H1 (cell line): ENCODE measurements at regions not wholly inside any gene's neighbourhood (a gene's known extent, or its start where the extent isn't known, plus 50 kb on each side); places are given as distances from the start of the nearest gene placed in this dataset.

Experiments
- CTCF ChIA-PET: fragments of 300-600 bp; sonication (Branson Sonifier 250); formaldehyde crosslinking; loops from one replicate; lab custom pipeline; 2021; ENCODE audit not compliant: partially characterized antibody; lab: Charles Lee
- POLR2A ChIA-PET: fragments of 300-600 bp; sonication (Branson Sonifier 250); formaldehyde crosslinking; loops from one replicate; lab custom pipeline; 2021; ENCODE audit warnings: inconsistent platforms; ENCODE audit not compliant: partially characterized antibody; lab: Charles Lee
- DNase-seq, 2 experiments: peaks; one replicate each; pipeline versions ENCODE4 v3.0.0 to v3.0.0-alpha.2; 2010 to 2022; ENCODE audit warnings: low spot score in 2 of 2, low read depth in 1 of 2, mixed read lengths in 1 of 2
- FAIRE-seq: peaks from 2 replicates; lab custom pipeline; 2011; peaks lifted over from hg19 to GRCh38; lab: Jason Lieb, UNC
- H2AFZ ChIP-seq: 2 replicates; pipeline ENCODE4 v1.8.1; 2012; ENCODE audit warnings: low read length, inconsistent platforms
- H2AK5ac ChIP-seq: 2 replicates; pipeline ENCODE4 v1.6.1; 2013; ENCODE audit warnings: low read depth, low read length
- H2BK120ac ChIP-seq: replicated peaks from 2 replicates; pipeline ENCODE3; 2013; ENCODE audit warnings: low read depth, low read length, inconsistent platforms
- H2BK12ac ChIP-seq: 2 replicates; pipeline ENCODE4 v1.6.1; 2013; ENCODE audit warnings: low read depth, low read length
- H2BK15ac ChIP-seq: 2 replicates; pipeline ENCODE4 v1.6.1; 2013; ENCODE audit warnings: low read length
- H2BK20ac ChIP-seq: 2 replicates; pipeline ENCODE4 v1.6.1; 2013; ENCODE audit warnings: low read length
- H2BK5ac ChIP-seq: 2 replicates; pipeline ENCODE4 v1.6.1; 2013; ENCODE audit warnings: low read depth, low read length
- H3K14ac ChIP-seq: 2 replicates; pipeline ENCODE4 v1.6.1; 2013; ENCODE audit warnings: inconsistent platforms; ENCODE audit not compliant: insufficient read length
- H3K18ac ChIP-seq: 2 replicates; pipeline ENCODE4 v1.6.1; 2013; ENCODE audit warnings: low read length; ENCODE audit errors: extremely low read depth
- H3K23ac ChIP-seq: 2 replicates; pipeline ENCODE4 v1.6.1; 2013; ENCODE audit warnings: inconsistent platforms; ENCODE audit not compliant: insufficient read length
- H3K23me2 ChIP-seq: 2 replicates; pipeline ENCODE4 v1.6.1; 2013; ENCODE audit warnings: low read depth, low read length
- H3K27ac ChIP-seq: 2 replicates; pipeline ENCODE4 v1.6.1; 2011; ENCODE audit warnings: low read depth, low read length, inconsistent platforms
- H3K27me3 ChIP-seq, 4 experiments: replicated peaks in 1 of 4; 1 replicate in 1 of 4; 2 replicates in 3 of 4; pipeline versions ENCODE4 v1.6.1 to v1.8.1; 2011 to 2013; ENCODE audit warnings: low read length in 3 of 4, mild to moderate bottlenecking in 3 of 4, inconsistent platforms in 2 of 4, mixed read lengths in 2 of 4, moderate library complexity in 1 of 4; ENCODE audit not compliant: control insufficient read depth in 3 of 4, insufficient read depth in 3 of 4; ENCODE audit errors: extremely low read depth in 1 of 4
- H3K36me3 ChIP-seq, 4 experiments: 2 replicates each; pipeline versions ENCODE4 v1.6.1 to v1.8.1; 2011 to 2013; ENCODE audit warnings: mild to moderate bottlenecking in 4 of 4, low read length in 3 of 4, moderate library complexity in 2 of 4, control low read depth in 1 of 4, inconsistent platforms in 1 of 4; ENCODE audit not compliant: insufficient read depth in 4 of 4, control insufficient read depth in 2 of 4
- H3K4ac ChIP-seq: replicated peaks from 2 replicates; pipeline ENCODE3; 2013; ENCODE audit warnings: low read length, low read depth, mixed read lengths, inconsistent platforms; ENCODE audit not compliant: insufficient read length
- H3K4me1 ChIP-seq, 4 experiments: replicated peaks in 1 of 4; 1 replicate in 1 of 4; 2 replicates in 3 of 4; pipeline versions ENCODE4 v1.6.1 to v1.8.1; 2011 to 2013; ENCODE audit warnings: low read length in 3 of 4, inconsistent platforms in 2 of 4, mixed read lengths in 1 of 4; ENCODE audit not compliant: insufficient read depth in 4 of 4, control insufficient read depth in 3 of 4
- H3K4me2 ChIP-seq, 2 experiments: 2 replicates each; pipeline versions ENCODE4 v1.6.1 to v1.8.1; 2011 to 2013; ENCODE audit warnings: low read depth in 2 of 2, low read length in 2 of 2, control low read depth in 1 of 2, inconsistent platforms in 1 of 2, mild to moderate bottlenecking in 1 of 2; ENCODE audit not compliant: insufficient read depth in 1 of 2
- H3K4me3 ChIP-seq, 4 experiments: fragments of 200-600, 300-600 bp in 1 of 4; sonication (generic), shearing (Covaris generic), sonication (Bioruptor Twin) in 1 of 4; 2 replicates each; pipeline versions ENCODE4 v1.5.1 to v1.8.1; 2011 to 2016; ENCODE audit warnings: low read length in 4 of 4, low read depth in 3 of 4, control low read depth in 2 of 4, inconsistent platforms in 2 of 4, mild to moderate bottlenecking in 2 of 4, mixed read lengths in 1 of 4, moderate library complexity in 1 of 4; ENCODE audit not compliant: insufficient read depth in 2 of 4; ENCODE audit errors: extremely low read depth in 1 of 4
- H3K56ac ChIP-seq: replicated peaks from 2 replicates; pipeline ENCODE3; 2013; ENCODE audit warnings: low read depth, mild to moderate bottlenecking, mixed read lengths, low read length, inconsistent platforms; ENCODE audit not compliant: insufficient read length
- H3K79me1 ChIP-seq: 2 replicates; pipeline ENCODE4 v1.6.1; 2013; ENCODE audit warnings: low read depth, low read length, control low read depth
- H3K79me2 ChIP-seq, 2 experiments: 2 replicates each; pipeline versions ENCODE4 v1.6.1 to v1.8.1; 2012 to 2013; ENCODE audit warnings: low read length in 2 of 2, mild to moderate bottlenecking in 2 of 2, inconsistent platforms in 1 of 2; ENCODE audit not compliant: insufficient read depth in 2 of 2, control insufficient read depth in 1 of 2
- H3K9ac ChIP-seq, 4 experiments: replicated peaks in 1 of 4; 1 replicate in 1 of 4; 2 replicates in 3 of 4; pipeline versions ENCODE4 v1.6.1 to v1.8.1; 2011 to 2013; ENCODE audit warnings: low read depth in 3 of 4, low read length in 3 of 4, control low read depth in 2 of 4, mild to moderate bottlenecking in 2 of 4, moderate library complexity in 2 of 4, inconsistent platforms in 1 of 4; ENCODE audit errors: extremely low read depth in 1 of 4
- H3K9me3 ChIP-seq, 2 experiments: 2 replicates each; pipeline versions ENCODE4 v1.6.1 to v1.8.1; 2012 to 2013; ENCODE audit warnings: mild to moderate bottlenecking in 2 of 2, moderate library complexity in 2 of 2, control low read depth in 1 of 2, inconsistent platforms in 1 of 2, low read depth in 1 of 2, low read length in 1 of 2, mixed read lengths in 1 of 2; ENCODE audit not compliant: insufficient read depth in 2 of 2
- H4K20me1 ChIP-seq, 2 experiments: replicated peaks in 1 of 2; 2 replicates each; pipeline versions ENCODE3 to v1.8.1; 2011 to 2013; ENCODE audit warnings: inconsistent platforms in 2 of 2, low read length in 2 of 2, mild to moderate bottlenecking in 1 of 2; ENCODE audit not compliant: insufficient read depth in 2 of 2, control insufficient read depth in 1 of 2
- H4K5ac ChIP-seq: 2 replicates; pipeline ENCODE4 v1.6.1; 2013; ENCODE audit warnings: low read length, low read depth, mixed read lengths, inconsistent platforms; ENCODE audit not compliant: insufficient read length
- H4K8ac ChIP-seq: 2 replicates; pipeline ENCODE4 v1.8.0; 2013; ENCODE audit warnings: mild to moderate bottlenecking, moderate library complexity, low read length, inconsistent platforms; ENCODE audit not compliant: insufficient read depth; ENCODE audit errors: extremely low read depth
- H4K91ac ChIP-seq: replicated peaks from 2 replicates; pipeline ENCODE3; 2013; ENCODE audit warnings: low read length, mixed read lengths, inconsistent platforms; ENCODE audit not compliant: insufficient read length
- ATF2 ChIP-seq: IDR thresholded peaks from 2 replicates; pipeline ENCODE4 v1.6.1; 2012; ENCODE audit warnings: low read length, inconsistent platforms
- ATF3 ChIP-seq: IDR thresholded peaks from 2 replicates; pipeline ENCODE4 v1.6.1; 2011; ENCODE audit warnings: low read depth, mild to moderate bottlenecking, low read length; ENCODE audit not compliant: insufficient read depth
- CEBPB ChIP-seq: IDR thresholded peaks from 2 replicates; pipeline ENCODE4 v1.6.1; 2012; ENCODE audit warnings: low read depth, low read length
- CREB1 ChIP-seq: IDR thresholded peaks from 2 replicates; pipeline ENCODE4 v1.6.1; 2012; ENCODE audit warnings: inconsistent platforms
- JUND ChIP-seq: IDR thresholded peaks from 2 replicates; pipeline ENCODE4 v1.6.1; 2011; ENCODE audit warnings: mild to moderate bottlenecking, improper control_type of control experiment, low read length
- KDM1A ChIP-seq: fragments of 200-600, 300-600 bp; sonication (generic); IDR thresholded peaks from 2 replicates; pipeline ENCODE4 v1.7.1; 2016; ENCODE audit warnings: mild to moderate bottlenecking, low read length, borderline replicate concordance
- KDM5A ChIP-seq: fragments of 200-600 bp; IDR thresholded peaks from 2 replicates; pipeline ENCODE4 v1.7.1; 2012; ENCODE audit warnings: mild to moderate bottlenecking, low read length, inconsistent platforms, mixed read lengths
- PHF8 ChIP-seq: fragments of 200-600 bp; sonication (generic); conservative IDR thresholded peaks from 2 replicates; pipeline ENCODE4 v1.7.1; 2012; ENCODE audit warnings: low read depth, mild to moderate bottlenecking, inconsistent platforms, low read length, moderate library complexity
- TEAD4 ChIP-seq: IDR thresholded peaks from 2 replicates; pipeline ENCODE4 v1.6.1; 2012; ENCODE audit warnings: low read depth, low read length, inconsistent platforms, mixed read lengths

- Histone ChIP-seq H3K9ac (no peak overlapping the region), H4K5ac (no peak overlapping the region), H3K36me3 (no peaks in the 10 kb centered on the region), H3K4me1 (peaks cover 0 to 2% (median under 1%) of the 10 kb centered on the region in 4 experiments; a peak in 3 of 7 replicates), H3K79me2 (no peaks in the 10 kb centered on the region), H2AK5ac (no peak overlapping the region), H2BK12ac (no peak overlapping the region), H2BK20ac (no peak overlapping the region), H4K8ac (no peak overlapping the region), H4K91ac (no peak overlapping the region), H3K27ac (no peak overlapping the region), H4K20me1 (peaks cover 0 to 6% of the 10 kb centered on the region in 2 experiments), H3K23ac (no peak overlapping the region), H3K56ac (peak overlapping the region; percentile 44), H3K4ac (no peak overlapping the region), H3K4me2 (no peak overlapping the region), H3K14ac (no peak overlapping the region), H2BK15ac (no peak overlapping the region), H3K23me2 (peaks cover 10% of the 10 kb centered on the region; the same call in 1 of the 2 replicates), H3K9me3 (no peaks in the 10 kb centered on the region), H2AFZ (no peak overlapping the region), H3K27me3 (no peaks in the 10 kb centered on the region), H3K79me1 (no peaks in the 10 kb centered on the region; the same call in 1 of the 2 replicates), H2BK5ac (no peak overlapping the region), H3K4me3 (no peak overlapping the region), H2BK120ac (no peak overlapping the region), H3K18ac (no peak overlapping the region)
- DNase-seq (no peak), FAIRE-seq (no peak)
- CTCF ChIA-PET: interaction anchor here (1.2 to 1.5 kb wide), 2 partner anchors 21 to 167 kb away, joined by 3 to 4 read pairs; no protein-coding TSS in a partner anchor
- POLR2A ChIA-PET: no interaction called here
- TF ChIP-seq ATF2: no peak
- no peak for TF ChIP-seq KDM5A
- no peak for TF ChIP-seq KDM1A
- no peak for TF ChIP-seq ATF3
- no peak for TF ChIP-seq PHF8
- no peak for TF ChIP-seq CREB1
- TF ChIP-seq TEAD4: no peak
- no peak for TF ChIP-seq CEBPB
- TF ChIP-seq JUND: no peak
These were observed 378.7 kb downstream of the CTTN start for GRCh38 chr11:70776914-70777532.
